Lower lobe of right lung (tissue), 2 donors: ENCODE measurements at regions not wholly inside any gene's neighbourhood (a gene's known extent, or its start where the extent isn't known, plus 50 kb on each side); places are given as distances from the start of the nearest gene placed in this dataset.

Source experiments
- ATAC-seq, 2 donors: fragments of 200-7000 bp; cut with Tn5 transposase; one replicate each; pipeline ENCODE4 v1.9.1; 2020 to 2022; ENCODE audit warnings: mild to moderate bottlenecking in 2 of 2, moderate library complexity in 2 of 2
- DNase-seq: peaks from one replicate; pipeline ENCODE4 v3.0.0-alpha.2; 2020
- H3K27ac ChIP-seq: fragments of 200-600 bp; one replicate; pipeline ENCODE4 v1.8.0; 2022
- H3K27me3 ChIP-seq: fragments of 200-600 bp; one replicate; pipeline ENCODE4 v1.8.0; 2022; ENCODE audit warnings: low read depth
- H3K36me3 ChIP-seq: fragments of 200-600 bp; one replicate; pipeline ENCODE4 v1.8.0; 2022; ENCODE audit warnings: mild to moderate bottlenecking
- H3K4me1 ChIP-seq: fragments of 200-600 bp; one replicate; pipeline ENCODE4 v1.8.0; 2022
- H3K4me3 ChIP-seq: fragments of 200-600 bp; one replicate; pipeline ENCODE4 v1.8.0; 2022; ENCODE audit warnings: mild to moderate bottlenecking
- H3K9me3 ChIP-seq: fragments of 200-600 bp; one replicate; pipeline ENCODE4 v1.8.0; 2022
- intact Hi-C: fragments of 100-400 bp; cut with DNase I; formaldehyde crosslinking; loops from one replicate; pipeline ENCODE4 v1.11.0; 2022
- TF ChIP-seq, protein P1 (sequence below): fragments of 200-600 bp; IDR thresholded peaks from one replicate; pipeline ENCODE4 v1.8.0; 2022; ENCODE audit warnings: antibody characterized with exemption, mild to moderate bottlenecking
- donor health status: DM: no; HTN: yes; CAD: no; lungs with severe emphysema.

DNA sequence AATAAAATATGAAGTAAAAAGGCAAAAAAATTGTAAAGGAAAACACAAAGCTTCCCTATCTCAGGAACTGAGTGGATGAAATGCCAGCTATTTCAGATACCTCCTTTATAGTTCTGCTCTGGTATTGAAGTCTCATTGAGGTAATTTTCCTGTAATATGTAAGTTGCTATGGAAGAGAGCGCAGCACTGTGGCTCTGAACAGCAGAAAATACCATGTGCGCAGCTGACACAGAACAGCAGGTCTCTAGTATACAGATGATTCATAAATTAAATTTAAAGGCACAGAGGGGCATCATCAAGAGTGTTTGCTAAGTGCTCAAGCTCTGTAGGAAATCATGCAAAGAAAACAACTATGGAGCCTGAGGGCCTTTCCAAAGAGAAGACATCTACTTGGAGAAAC, 315.3 kb upstream of the CDH7 start:
- no peak overlapping the region for H3K27ac ChIP-seq
- no peaks in the 10 kb centered on the region for H3K36me3 ChIP-seq
- no peaks in the 10 kb centered on the region for H3K4me1 ChIP-seq
- H3K4me3 ChIP-seq, result no peak overlapping the region
- TF ChIP-seq, protein P1, sequence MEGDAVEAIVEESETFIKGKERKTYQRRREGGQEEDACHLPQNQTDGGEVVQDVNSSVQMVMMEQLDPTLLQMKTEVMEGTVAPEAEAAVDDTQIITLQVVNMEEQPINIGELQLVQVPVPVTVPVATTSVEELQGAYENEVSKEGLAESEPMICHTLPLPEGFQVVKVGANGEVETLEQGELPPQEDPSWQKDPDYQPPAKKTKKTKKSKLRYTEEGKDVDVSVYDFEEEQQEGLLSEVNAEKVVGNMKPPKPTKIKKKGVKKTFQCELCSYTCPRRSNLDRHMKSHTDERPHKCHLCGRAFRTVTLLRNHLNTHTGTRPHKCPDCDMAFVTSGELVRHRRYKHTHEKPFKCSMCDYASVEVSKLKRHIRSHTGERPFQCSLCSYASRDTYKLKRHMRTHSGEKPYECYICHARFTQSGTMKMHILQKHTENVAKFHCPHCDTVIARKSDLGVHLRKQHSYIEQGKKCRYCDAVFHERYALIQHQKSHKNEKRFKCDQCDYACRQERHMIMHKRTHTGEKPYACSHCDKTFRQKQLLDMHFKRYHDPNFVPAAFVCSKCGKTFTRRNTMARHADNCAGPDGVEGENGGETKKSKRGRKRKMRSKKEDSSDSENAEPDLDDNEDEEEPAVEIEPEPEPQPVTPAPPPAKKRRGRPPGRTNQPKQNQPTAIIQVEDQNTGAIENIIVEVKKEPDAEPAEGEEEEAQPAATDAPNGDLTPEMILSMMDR, result no peak
- ATAC-seq (no peak), DNase-seq (no peak)
- H3K27me3 ChIP-seq, result no peaks in the 10 kb centered on the region
- no peaks in the 10 kb centered on the region for H3K9me3 ChIP-seq
- intact Hi-C loops, result no loop called here

DNA sequence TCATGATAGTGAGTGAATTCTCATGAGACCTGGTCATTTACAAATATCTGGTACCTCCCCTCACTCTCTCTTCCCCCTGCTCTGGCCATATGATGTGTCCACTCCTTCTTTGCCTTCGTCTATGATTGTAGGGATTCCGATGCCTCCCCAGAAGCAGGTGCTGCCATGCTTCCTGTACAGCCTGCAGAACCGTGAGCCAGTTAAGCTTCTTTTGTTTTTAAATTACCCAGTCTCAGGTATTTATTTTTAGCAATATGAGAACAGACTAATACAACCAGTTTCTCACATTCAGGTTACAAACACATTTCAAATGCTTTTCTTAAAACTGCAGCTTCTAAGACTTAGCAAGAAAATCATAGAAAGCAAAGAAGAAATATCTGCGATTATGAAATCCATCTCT, 321.2 kb upstream of the CDH7 start:
- H3K4me1 ChIP-seq, result no peaks in the 10 kb centered on the region
- TF ChIP-seq, protein P1, result no peak
- intact Hi-C loops, result no loop called here
- no peak overlapping the region for H3K4me3 ChIP-seq
- H3K27me3 ChIP-seq, result no peaks in the 10 kb centered on the region
- H3K36me3 ChIP-seq, result no peaks in the 10 kb centered on the region
- ATAC-seq (no peak), DNase-seq (no peak)
- H3K9me3 ChIP-seq, result no peaks in the 10 kb centered on the region
- H3K27ac ChIP-seq, result no peak overlapping the region

DNA sequence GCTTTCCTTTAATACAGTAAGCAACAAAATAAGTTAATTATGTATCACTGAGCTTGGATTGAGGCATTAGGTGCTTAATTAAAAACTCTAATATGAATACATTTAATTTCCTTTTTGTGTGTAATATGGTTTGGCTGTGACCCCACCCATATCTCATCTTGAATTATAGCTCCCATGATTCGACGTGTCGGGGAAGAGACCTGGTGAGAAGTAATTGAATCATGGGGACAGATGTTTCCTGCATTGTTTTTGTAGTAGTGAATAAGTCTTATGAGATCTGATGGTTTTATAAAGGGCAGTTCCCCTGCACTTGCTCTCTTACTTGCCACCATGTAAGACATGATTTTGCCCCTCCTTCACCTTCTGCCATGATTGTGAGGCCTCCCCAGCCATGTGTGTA, 325.4 kb upstream of the CDH7 start:
- Histone ChIP-seq H3K27me3 (no peaks in the 10 kb centered on the region), H3K4me1 (no peaks in the 10 kb centered on the region), H3K27ac (no peak overlapping the region), H3K4me3 (no peak overlapping the region), H3K36me3 (no peaks in the 10 kb centered on the region), H3K9me3 (no peaks in the 10 kb centered on the region)
- DNase-seq (no peak), ATAC-seq (no peak)
- intact Hi-C loops, result no loop called here
- TF ChIP-seq, protein P1, result no peak

DNA sequence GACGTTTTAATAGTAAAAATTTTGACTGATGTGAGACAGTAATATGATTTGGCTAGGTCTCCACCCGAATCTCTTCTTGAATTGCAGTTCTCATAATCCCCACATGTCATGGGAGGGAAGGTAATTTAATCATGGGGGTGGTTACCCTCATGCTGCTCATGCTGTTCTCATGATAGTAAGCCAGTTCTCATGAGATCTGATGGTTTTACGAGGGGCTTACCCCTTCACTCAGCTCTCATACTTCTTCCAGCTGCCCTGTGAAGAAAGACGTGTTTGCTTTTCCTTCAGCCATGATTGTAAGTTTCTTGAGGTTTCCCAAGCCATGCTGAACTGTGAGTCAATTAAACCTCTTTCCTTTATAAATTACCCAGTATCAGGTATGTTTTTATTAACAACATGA, 327.0 kb upstream of the CDH7 start:
- TF ChIP-seq, protein P1, result no peak
- H3K4me3 ChIP-seq, result no peak overlapping the region
- H3K9me3 ChIP-seq, result no peaks in the 10 kb centered on the region
- intact Hi-C loops, result no loop called here
- H3K4me1 ChIP-seq, result no peaks in the 10 kb centered on the region
- H3K27me3 ChIP-seq, result no peaks in the 10 kb centered on the region
- no peak overlapping the region for H3K27ac ChIP-seq
- DNase-seq (no peak), ATAC-seq (no peak)
- no peaks in the 10 kb centered on the region for H3K36me3 ChIP-seq

DNA sequence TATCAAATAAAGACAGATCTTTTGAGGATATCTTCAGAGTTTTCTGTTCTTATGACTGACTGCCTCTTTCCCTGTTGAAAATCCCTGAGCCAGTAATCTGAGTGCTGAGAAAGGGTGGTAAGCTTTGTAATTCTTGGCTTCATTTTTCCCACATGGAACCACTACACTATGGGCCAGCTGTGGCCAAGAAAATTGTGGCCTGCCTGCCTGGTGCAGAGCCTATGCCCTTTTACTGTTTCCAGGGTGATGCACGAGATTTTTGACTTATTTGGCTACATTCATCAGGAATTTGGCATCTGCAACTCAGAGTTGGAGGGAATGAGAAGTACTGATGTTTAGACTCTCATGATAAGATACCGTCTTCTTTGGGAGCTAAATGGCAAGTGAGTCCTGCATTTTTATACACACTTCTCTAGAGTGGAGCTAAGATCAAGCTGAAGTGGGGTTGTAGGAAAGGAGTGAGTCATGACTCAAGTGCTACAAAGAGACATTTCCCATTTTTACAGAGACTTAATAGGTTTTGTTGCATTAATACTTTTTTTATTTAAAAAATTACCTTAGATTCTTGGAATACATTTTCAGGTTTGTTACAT, 328.2 kb upstream of the CDH7 start:
- Histone ChIP-seq H3K27ac (no peak overlapping the region), H3K4me3 (no peak overlapping the region), H3K27me3 (no peaks in the 10 kb centered on the region), H3K9me3 (no peaks in the 10 kb centered on the region), H3K4me1 (no peaks in the 10 kb centered on the region), H3K36me3 (no peaks in the 10 kb centered on the region)
- DNase-seq, result no peak
- TF ChIP-seq, protein P1, result no peak
- ATAC-seq, result no peak
- intact Hi-C loops, result no loop called here

DNA sequence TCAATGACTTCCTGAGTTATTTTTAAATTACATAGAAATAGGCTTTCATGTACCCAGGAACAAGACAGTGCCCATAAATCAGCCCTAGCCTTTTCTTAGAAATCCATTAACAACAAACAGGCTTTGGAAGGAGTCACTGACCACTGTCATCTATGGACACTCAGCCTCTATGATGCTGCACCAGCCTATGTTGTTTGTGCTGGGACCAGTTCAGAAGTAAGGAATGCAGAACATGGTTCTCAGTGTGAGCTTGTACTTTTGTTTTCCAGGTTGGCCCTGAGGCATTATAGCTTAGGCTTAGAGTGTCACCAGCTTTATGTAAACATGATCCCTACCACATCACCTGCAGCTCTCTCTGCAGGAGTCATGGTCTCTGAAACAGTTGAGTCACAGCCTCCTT, 335.7 kb upstream of the CDH7 start:
- TF ChIP-seq, protein P1, result no peak
- H3K36me3 ChIP-seq, result no peaks in the 10 kb centered on the region

More for the DNA sequence above, 335.7 kb upstream of the CDH7 start:
- no peak overlapping the region for H3K4me3 ChIP-seq
- H3K27ac ChIP-seq, result no peak overlapping the region
- H3K4me1 ChIP-seq, result no peaks in the 10 kb centered on the region
- H3K9me3 ChIP-seq, result no peaks in the 10 kb centered on the region
- H3K27me3 ChIP-seq, result no peaks in the 10 kb centered on the region
- intact Hi-C loops, result no loop called here
- no peak for DNase-seq
- no peak for ATAC-seq
